Neural cell (in vitro differentiated cells): ENCODE measurements at regions not wholly inside any gene's neighbourhood (a gene's known extent, or its start where the extent isn't known, plus 50 kb on each side); places are given as distances from the start of the nearest gene placed in this dataset.

ENCODE experiments used
- H2AFZ ChIP-seq: fragments of 200-600, 300-800 bp; sonication (generic), shearing (Covaris generic); 2 replicates; pipeline ENCODE4 v1.6.0; 2014; ENCODE audit warnings: low read depth, mild to moderate bottlenecking, antibody characterized with exemption, low read length, moderate library complexity
- H3F3A ChIP-seq: fragments of 200-600 bp; shearing (Covaris generic); 2 replicates; pipeline ENCODE4 v1.6.1; 2016; ENCODE audit warnings: mild to moderate bottlenecking, moderate library complexity, mixed read lengths, antibody characterized with exemption, low read length; ENCODE audit not compliant: insufficient read depth, poor library complexity, severe bottlenecking
- H3K27ac ChIP-seq: fragments of 200-600, 300-800 bp; sonication (generic), shearing (Covaris generic); 2 replicates; pipeline ENCODE4 v1.5.1; 2014; ENCODE audit warnings: mild to moderate bottlenecking, low read length, moderate library complexity
- H3K27me3 ChIP-seq: fragments of 300-800, 200-600 bp; sonication (generic), shearing (Covaris generic); 2 replicates; pipeline ENCODE4 v1.6.0; 2014; ENCODE audit warnings: mild to moderate bottlenecking, low read depth, low read length, moderate library complexity; ENCODE audit not compliant: insufficient read depth
- H3K36me3 ChIP-seq: fragments of 300-800, 200-600 bp; sonication (generic), shearing (Covaris generic); 2 replicates; pipeline ENCODE4 v1.5.1; 2014; ENCODE audit warnings: mild to moderate bottlenecking, antibody characterized with exemption, low read length, moderate library complexity; ENCODE audit not compliant: insufficient read depth
- H3K4me2 ChIP-seq: fragments of 300-800, 200-600 bp; sonication (generic), shearing (Covaris generic); 2 replicates; pipeline ENCODE4 v1.6.0; 2014; ENCODE audit warnings: mild to moderate bottlenecking, low read length
- H3K4me3 ChIP-seq: fragments of 300-800, 200-600 bp; sonication (generic), shearing (Covaris generic); 2 replicates; pipeline ENCODE4 v1.5.1; 2014; ENCODE audit warnings: mild to moderate bottlenecking, low read length, moderate library complexity
- H3K79me2 ChIP-seq: fragments of 200-600 bp; shearing (Covaris generic); replicated peaks from 2 replicates; pipeline ENCODE4 v1.6.0; 2014; ENCODE audit warnings: mild to moderate bottlenecking, low read length, moderate library complexity; ENCODE audit not compliant: insufficient read depth
- H3K9ac ChIP-seq: fragments of 300-800, 200-600 bp; sonication (generic), shearing (Covaris generic); 2 replicates; pipeline ENCODE4 v1.6.1; 2016; ENCODE audit warnings: mild to moderate bottlenecking, low read length, mixed read lengths
- H3K9me2 ChIP-seq: fragments of 200-600 bp; shearing (Covaris generic); 2 replicates; pipeline ENCODE4 v1.6.1; 2016; ENCODE audit warnings: mild to moderate bottlenecking, low read length, mixed read lengths; ENCODE audit not compliant: insufficient read depth
- H3K9me3 ChIP-seq: fragments of 200-600, 300-800 bp; sonication (generic), shearing (Covaris generic); 2 replicates; pipeline ENCODE4 v1.6.1; 2016; ENCODE audit warnings: mild to moderate bottlenecking, mixed run types, low read length, moderate library complexity, mixed read lengths
- H4K20me1 ChIP-seq: fragments of 200-600 bp; shearing (Covaris generic); 2 replicates; pipeline ENCODE4 v1.6.1; 2016; ENCODE audit warnings: mild to moderate bottlenecking, mixed run types; ENCODE audit not compliant: insufficient read depth
- EP300 ChIP-seq: fragments of 450-650 bp; conservative IDR thresholded peaks from 2 replicates; pipeline ENCODE4 v1.6.1; 2014; ENCODE audit warnings: antibody characterized with exemption, mild to moderate bottlenecking, moderate library complexity; ENCODE audit not compliant: poor library complexity, severe bottlenecking
- EZH2 ChIP-seq: fragments of 200-600, 300-800 bp; shearing (Covaris generic), sonication (generic); IDR thresholded peaks from 2 replicates; pipeline ENCODE4 v1.6.1; 2014; ENCODE audit warnings: antibody characterized with exemption, low read length, borderline replicate concordance, mild to moderate bottlenecking; ENCODE audit not compliant: insufficient read depth, poor library complexity, severe bottlenecking
- MXI1 ChIP-seq: fragments of 450-650 bp; conservative IDR thresholded peaks from 2 replicates; pipeline ENCODE4 v1.6.1; 2014; ENCODE audit warnings: antibody characterized with exemption, mild to moderate bottlenecking; ENCODE audit not compliant: poor library complexity, severe bottlenecking
- POLR2AphosphoS5 ChIP-seq: IDR thresholded peaks from 2 replicates; pipeline ENCODE4 v1.6.1; 2012
- RAD21 ChIP-seq: fragments of 450-650 bp; conservative IDR thresholded peaks from 2 replicates; pipeline ENCODE4 v1.6.1; 2014; ENCODE audit warnings: antibody characterized with exemption, mild to moderate bottlenecking, moderate library complexity
- SMC3 ChIP-seq: fragments of 450-650 bp; conservative IDR thresholded peaks from 2 replicates; pipeline ENCODE4 v1.6.1; 2014; ENCODE audit warnings: antibody characterized with exemption, mild to moderate bottlenecking, moderate library complexity; ENCODE audit not compliant: poor library complexity
- TAF1 ChIP-seq: IDR thresholded peaks from 2 replicates; pipeline ENCODE4 v1.6.1; 2012; ENCODE audit warnings: low read depth
- TF ChIP-seq, protein P1 (sequence below): IDR thresholded peaks from 2 replicates; pipeline ENCODE4 v1.6.1; 2012; ENCODE audit warnings: borderline replicate concordance
- TF ChIP-seq, protein P2 (sequence below): fragments of 450-650 bp; IDR thresholded peaks from 2 replicates; pipeline ENCODE4 v1.5.1; 2014; ENCODE audit warnings: antibody characterized with exemption, mild to moderate bottlenecking, moderate library complexity; ENCODE audit not compliant: poor library complexity, severe bottlenecking

GRCh38 chr10:111161109-111161874 is 84.5 kb downstream of the ADRA2A start:
- no peak overlapping the region for H3K9ac ChIP-seq
- no peaks in the 10 kb centered on the region for H3K36me3 ChIP-seq
- no peak overlapping the region for H3K4me2 ChIP-seq
- no peaks in the 10 kb centered on the region for H3K27me3 ChIP-seq
- no peaks in the 10 kb centered on the region for H3K79me2 ChIP-seq
- no peak overlapping the region for H3K4me3 ChIP-seq
- TF ChIP-seq POLR2AphosphoS5 (no peak), EP300 (no peak), MXI1 (no peak), TAF1 (no peak), RAD21 (no peak), SMC3 (no peak), EZH2 (no peak)
- TF ChIP-seq, protein P1, sequence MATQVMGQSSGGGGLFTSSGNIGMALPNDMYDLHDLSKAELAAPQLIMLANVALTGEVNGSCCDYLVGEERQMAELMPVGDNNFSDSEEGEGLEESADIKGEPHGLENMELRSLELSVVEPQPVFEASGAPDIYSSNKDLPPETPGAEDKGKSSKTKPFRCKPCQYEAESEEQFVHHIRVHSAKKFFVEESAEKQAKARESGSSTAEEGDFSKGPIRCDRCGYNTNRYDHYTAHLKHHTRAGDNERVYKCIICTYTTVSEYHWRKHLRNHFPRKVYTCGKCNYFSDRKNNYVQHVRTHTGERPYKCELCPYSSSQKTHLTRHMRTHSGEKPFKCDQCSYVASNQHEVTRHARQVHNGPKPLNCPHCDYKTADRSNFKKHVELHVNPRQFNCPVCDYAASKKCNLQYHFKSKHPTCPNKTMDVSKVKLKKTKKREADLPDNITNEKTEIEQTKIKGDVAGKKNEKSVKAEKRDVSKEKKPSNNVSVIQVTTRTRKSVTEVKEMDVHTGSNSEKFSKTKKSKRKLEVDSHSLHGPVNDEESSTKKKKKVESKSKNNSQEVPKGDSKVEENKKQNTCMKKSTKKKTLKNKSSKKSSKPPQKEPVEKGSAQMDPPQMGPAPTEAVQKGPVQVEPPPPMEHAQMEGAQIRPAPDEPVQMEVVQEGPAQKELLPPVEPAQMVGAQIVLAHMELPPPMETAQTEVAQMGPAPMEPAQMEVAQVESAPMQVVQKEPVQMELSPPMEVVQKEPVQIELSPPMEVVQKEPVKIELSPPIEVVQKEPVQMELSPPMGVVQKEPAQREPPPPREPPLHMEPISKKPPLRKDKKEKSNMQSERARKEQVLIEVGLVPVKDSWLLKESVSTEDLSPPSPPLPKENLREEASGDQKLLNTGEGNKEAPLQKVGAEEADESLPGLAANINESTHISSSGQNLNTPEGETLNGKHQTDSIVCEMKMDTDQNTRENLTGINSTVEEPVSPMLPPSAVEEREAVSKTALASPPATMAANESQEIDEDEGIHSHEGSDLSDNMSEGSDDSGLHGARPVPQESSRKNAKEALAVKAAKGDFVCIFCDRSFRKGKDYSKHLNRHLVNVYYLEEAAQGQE: no peak
- TF ChIP-seq, protein P2, sequence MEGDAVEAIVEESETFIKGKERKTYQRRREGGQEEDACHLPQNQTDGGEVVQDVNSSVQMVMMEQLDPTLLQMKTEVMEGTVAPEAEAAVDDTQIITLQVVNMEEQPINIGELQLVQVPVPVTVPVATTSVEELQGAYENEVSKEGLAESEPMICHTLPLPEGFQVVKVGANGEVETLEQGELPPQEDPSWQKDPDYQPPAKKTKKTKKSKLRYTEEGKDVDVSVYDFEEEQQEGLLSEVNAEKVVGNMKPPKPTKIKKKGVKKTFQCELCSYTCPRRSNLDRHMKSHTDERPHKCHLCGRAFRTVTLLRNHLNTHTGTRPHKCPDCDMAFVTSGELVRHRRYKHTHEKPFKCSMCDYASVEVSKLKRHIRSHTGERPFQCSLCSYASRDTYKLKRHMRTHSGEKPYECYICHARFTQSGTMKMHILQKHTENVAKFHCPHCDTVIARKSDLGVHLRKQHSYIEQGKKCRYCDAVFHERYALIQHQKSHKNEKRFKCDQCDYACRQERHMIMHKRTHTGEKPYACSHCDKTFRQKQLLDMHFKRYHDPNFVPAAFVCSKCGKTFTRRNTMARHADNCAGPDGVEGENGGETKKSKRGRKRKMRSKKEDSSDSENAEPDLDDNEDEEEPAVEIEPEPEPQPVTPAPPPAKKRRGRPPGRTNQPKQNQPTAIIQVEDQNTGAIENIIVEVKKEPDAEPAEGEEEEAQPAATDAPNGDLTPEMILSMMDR: no peak
- no peaks in the 10 kb centered on the region for H3K9me3 ChIP-seq
- H2AFZ ChIP-seq: no peak overlapping the region
- no peaks in the 10 kb centered on the region for H3K9me2 ChIP-seq
- no peaks in the 10 kb centered on the region for H3F3A ChIP-seq
- no peak overlapping the region for H3K27ac ChIP-seq
- H4K20me1 ChIP-seq: no peaks in the 10 kb centered on the region

DNA sequence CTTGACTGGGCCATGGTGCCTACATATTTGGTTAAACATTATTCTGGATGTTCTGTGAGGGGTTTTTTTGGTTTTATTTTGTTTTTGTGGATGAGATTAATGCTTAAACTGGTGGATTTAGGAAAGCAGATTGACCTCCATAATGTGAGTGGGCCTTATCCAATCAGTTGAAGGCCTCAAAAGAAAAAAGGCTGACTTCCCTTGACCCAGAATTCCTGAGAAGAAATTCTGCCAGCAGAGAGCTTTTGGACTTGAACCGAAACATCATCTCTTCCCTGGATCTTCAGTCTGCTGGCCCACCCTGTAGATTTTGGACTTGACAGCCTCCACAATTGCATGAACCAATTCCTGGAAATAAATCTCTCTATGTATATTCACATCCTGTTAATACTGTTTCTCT is 94.4 kb downstream of the ADRA2A start:
- TF ChIP-seq, protein P2: no peak
- no peak for TF ChIP-seq SMC3
- TF ChIP-seq RAD21: no peak
- TF ChIP-seq POLR2AphosphoS5: no peak
- TF ChIP-seq, protein P1: no peak
- TF ChIP-seq EP300: no peak
- TF ChIP-seq MXI1: no peak
- TF ChIP-seq TAF1: no peak
- TF ChIP-seq EZH2: no peak
- H3K79me2 ChIP-seq: no peaks in the 10 kb centered on the region
- no peak overlapping the region for H3K27ac ChIP-seq
- H3K9me2 ChIP-seq: no peaks in the 10 kb centered on the region
- H3K27me3 ChIP-seq: no peaks in the 10 kb centered on the region
- H3K4me3 ChIP-seq: no peak overlapping the region
- no peaks in the 10 kb centered on the region for H3K36me3 ChIP-seq
- no peak overlapping the region for H3K9ac ChIP-seq
- H3F3A ChIP-seq: no peaks in the 10 kb centered on the region
- no peak overlapping the region for H3K4me2 ChIP-seq
- no peaks in the 10 kb centered on the region for H4K20me1 ChIP-seq
- H3K9me3 ChIP-seq: no peaks in the 10 kb centered on the region
- no peak overlapping the region for H2AFZ ChIP-seq
